DMS 273 treated with DMSO at 0.1 percent for 48 hours (cell line): ENCODE measurements at regions not wholly inside any gene's neighbourhood (a gene's known extent, or its start where the extent isn't known, plus 50 kb on each side); places are given as distances from the start of the nearest gene placed in this dataset.

ENCODE experiments used
- DNase-seq: peaks from one replicate; lab custom pipeline; 2025; lab: John Stamatoyannopoulos, UW

- DNase-seq = no peak
These were observed 187.1 kb upstream of the OSR1 start for GRCh38 chr2:19545507-19545906.

GRCh38 chr2:19543663-19544383 lies 185.4 kb upstream of the OSR1 start:
- no peak for DNase-seq

GRCh38 chr2:19542796-19543662 lies 184.6 kb upstream of the OSR1 start:
- no peak for DNase-seq

DNA sequence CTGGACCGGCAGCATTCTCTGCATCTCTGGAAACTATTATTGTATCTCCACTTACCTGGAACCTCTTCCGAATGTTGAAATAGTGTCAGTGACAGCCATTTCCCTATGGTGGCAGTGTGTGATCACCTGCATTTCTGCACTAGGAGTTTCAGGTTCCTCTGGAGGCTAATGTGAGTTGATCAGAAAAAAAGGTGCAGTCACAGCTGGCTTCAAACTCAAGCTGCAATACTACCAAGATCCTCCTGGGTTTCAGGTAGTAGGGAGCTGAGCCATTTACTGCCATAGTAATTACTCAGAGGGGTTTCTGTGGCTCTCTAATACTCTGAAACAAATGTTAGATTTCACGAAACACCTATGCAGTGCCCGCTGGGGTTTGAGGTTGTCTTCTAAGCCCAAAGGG lies 183.5 kb upstream of the OSR1 start:
- no peak for DNase-seq

- DNase-seq = no peak
These were observed 182.5 kb upstream of the OSR1 start for GRCh38 chr2:19540739-19541525.

- DNase-seq = no peak
These were observed 180.1 kb upstream of the OSR1 start for GRCh38 chr2:19538411-19538963.

DNA sequence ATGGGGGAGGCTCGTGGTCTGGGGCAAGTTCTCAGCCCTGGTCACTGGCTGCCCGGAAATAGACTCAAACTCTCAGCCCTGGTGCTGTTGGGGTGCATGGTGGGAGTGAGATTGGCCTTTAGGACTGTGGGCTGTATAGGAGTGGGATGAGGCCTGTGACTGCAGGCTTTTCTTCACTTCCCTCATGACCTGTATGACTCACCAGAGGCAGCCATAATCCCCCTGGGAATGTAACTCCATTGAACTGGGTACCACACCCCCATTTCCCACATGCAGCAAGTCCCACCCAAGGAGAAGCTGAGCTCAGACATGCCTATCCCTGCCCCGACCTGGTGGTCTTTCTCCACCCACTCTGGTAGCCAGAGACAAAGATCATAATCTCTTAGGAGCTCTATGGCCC lies 177.7 kb upstream of the OSR1 start:
- no peak for DNase-seq

DNA sequence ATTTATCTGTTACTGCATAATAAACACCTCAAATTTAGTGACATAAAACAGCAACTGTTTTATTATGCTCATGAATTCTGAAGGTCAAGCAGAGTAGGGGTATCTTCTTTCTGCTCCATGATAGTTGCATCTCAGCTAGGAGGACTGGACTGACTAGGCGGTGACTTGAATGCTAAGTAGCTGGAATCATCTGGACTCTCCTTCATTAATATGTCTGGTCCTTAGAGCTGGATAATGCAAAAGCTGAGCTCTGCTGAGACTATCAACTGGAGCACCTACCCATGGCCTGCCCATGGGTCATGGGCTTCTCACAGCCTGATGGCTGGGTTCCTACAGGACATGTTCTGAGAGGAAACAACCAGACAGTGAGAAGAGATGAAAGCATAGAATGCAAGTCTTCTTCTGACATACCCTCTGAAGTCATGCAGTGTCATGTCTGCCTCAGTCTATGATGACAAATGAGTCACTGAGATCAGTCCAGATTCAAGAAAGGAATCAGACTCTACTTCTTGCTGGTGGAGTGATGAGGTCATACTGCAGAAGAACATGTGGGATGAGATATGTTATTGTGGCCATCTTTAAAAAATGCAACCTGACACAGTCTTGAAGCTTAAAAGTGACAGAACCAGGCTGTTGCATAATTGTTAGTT lies 174.2 kb upstream of the OSR1 start:
- no peak for DNase-seq

- DNase-seq = no peak
These were observed 171.3 kb upstream of the OSR1 start for GRCh38 chr2:19529677-19530076.

DNA sequence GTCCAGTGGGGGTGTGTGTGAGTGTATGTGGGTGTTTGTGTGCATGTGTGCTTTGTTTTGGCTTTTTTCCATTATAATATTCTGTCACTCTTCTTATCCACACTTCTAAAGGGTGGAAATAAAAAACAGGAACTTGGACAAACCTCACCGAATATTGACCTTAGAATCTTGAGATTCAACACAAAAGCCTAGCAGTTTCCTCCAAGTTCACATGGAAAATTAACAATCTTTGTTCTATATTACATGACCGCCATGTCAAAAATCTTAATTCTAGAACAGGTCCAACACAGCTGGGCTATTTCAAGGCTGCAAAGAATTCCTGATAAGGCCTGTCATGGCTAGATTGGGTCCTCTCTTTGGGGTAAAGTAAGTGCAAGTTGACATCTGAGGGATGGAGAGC lies 169.3 kb upstream of the OSR1 start:
- DNase-seq = no peak

DNA sequence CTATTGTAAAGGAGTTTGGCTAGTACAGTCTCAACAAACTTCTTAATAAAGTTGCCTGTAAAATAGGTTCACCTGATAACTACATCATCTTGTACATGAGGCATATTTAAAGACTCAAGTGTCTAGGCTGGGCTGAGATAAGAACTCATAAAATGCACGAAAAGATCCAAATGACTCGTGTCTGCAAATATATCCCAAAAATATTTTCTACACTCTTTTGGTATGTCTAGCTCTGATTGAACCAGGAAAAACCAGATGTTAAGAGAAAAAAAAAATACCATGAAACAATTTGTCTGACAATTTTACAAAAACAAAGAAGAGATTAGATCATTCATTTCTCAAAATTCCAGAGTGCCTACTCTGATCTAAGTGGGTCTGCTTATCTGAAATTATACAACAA lies 166.9 kb upstream of the OSR1 start:
- DNase-seq = no peak

DNA sequence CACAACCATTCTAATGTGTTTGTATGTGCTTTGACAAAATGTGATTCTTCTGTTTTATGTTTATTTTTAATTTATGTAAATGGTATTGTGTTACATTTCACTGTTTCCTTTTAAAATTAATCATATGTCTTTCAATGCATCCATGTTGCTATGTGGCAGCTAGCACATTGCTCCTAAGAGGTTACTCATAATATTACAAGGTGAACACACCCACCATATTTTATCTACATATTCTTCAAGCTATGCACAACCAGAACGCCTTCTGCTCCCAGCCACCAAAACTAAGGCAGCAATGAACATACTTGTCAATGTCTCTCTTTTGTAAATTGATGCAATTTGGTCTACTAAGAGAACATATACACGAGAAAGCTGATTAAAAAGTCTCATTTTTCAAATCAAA lies 160.6 kb upstream of the OSR1 start:
- no peak for DNase-seq

DNA sequence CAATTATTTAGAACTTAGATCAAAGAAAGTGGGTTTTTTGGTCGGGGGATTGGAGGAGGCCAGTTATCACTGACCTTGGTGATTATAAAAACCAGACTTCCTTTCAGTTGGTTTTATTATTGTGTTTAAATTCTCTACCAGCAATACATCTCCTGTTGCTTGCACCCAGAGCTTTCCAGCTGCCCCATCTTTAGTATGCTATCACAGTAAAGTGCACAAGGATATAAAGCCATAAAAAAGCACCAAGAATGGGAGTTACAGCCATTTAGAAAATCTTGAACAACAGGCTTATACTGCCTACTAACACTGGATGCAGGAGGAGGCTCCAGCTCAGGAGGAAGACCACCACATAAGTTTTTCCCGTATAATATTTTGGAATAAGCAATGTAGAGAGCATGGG lies 148.7 kb upstream of the OSR1 start:
- no peak for DNase-seq

- no peak for DNase-seq
These were observed 147.0 kb upstream of the OSR1 start for GRCh38 chr2:19505199-19506136.

- DNase-seq = no peak
These were observed 146.2 kb upstream of the OSR1 start for GRCh38 chr2:19504400-19505198.

GRCh38 chr2:19503915-19504314 lies 145.5 kb upstream of the OSR1 start:
- no peak for DNase-seq

DNA sequence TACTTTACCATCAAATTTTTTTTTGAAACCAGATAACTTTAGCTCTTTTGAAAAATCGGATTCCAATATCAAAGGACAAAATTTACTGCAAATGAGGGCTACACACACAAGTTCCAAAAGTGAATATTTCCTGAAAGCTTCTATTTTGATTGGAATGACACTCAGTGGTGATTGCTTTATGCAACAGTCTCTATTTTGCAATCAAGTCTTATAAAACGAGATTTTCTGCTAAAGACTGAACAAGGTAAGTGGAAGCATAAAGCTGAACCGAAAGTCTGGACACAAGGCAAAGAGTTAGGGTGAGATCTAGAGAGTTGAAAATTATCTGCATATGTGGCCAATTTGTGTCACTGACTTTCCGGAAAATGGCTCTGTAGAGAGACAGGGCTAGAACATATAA lies 145.0 kb upstream of the OSR1 start:
- DNase-seq = no peak

DNA sequence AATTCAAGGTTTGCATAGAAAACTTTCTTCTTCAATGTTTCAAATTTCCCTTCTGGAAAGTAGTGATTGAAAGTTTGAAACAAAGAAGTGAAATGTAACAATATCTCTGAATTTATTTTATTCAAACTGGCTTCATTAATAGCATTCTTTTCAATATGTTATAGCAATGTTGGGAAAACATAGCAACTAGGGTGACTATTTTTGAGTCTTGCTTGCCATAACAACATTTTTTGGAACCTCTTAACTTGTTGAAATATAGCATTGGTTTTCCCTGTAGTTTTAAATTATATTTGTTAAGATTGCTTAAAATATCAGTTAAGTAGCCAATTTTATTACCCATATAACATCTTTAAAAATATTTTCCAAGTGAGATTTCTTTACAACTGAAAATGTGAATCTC lies 141.7 kb upstream of the OSR1 start:
- DNase-seq = no peak

DNA sequence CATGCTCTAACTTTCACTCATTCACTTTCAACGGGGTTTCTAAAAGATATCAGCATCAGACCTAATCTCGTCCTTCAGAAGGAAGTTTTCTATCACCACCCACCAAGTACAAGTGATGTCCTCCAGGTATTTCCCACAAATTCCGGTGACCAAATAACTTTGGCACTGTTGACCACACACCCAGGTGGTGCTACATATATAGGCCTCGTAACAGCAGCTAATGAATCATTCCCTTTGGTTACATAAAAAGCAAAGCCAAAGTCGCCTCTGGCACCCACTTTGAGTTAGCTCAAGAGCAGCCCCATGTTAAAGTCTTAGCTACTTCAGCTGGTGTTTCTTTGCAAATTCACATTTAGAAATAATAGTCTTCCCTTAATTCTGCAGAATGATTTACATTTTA lies 138.2 kb upstream of the OSR1 start:
- no peak for DNase-seq

GRCh38 chr2:19494241-19494640 lies 135.8 kb upstream of the OSR1 start:
- DNase-seq = no peak
